HCT116 (cell line): ENCODE measurements at regions not wholly inside any gene's neighbourhood (a gene's known extent, or its start where the extent isn't known, plus 50 kb on each side); places are given as distances from the start of the nearest gene placed in this dataset.

Experiments
- CTCF ChIP-seq, 3 experiments: fragments of 200-600 bp in 1 of 3; sonication (generic) in 1 of 3; IDR thresholded peaks in 2 of 3; conservative IDR thresholded peaks in 1 of 3; 2 replicates each; pipeline ENCODE4 v1.5.1; 2012 to 2017; ENCODE audit warnings: low read depth in 2 of 3, low read length in 2 of 3, antibody characterized with exemption in 1 of 3, borderline replicate concordance in 1 of 3, control low read depth in 1 of 3, mild to moderate bottlenecking in 1 of 3, mixed read lengths in 1 of 3, mixed run types in 1 of 3, moderate library complexity in 1 of 3; ENCODE audit not compliant: insufficient read depth in 1 of 3
- FOSL1 ChIP-seq: IDR thresholded peaks from 2 replicates; pipeline ENCODE4 v1.6.1; 2012; ENCODE audit warnings: low read depth

- TF ChIP-seq FOSL1 (no peak), CTCF (IDR thresholded peaks at IDR 0.05 in 2 of 3, conservative IDR thresholded peaks at IDR 0.05 in 1 of 3; ENCODE audit: borderline replicate concordance in 1 of 3, insufficient read depth in 1 of 3, low read depth in 2 of 3, low read length in 2 of 3) (no peak)
Measured at GRCh38 chr1:47554082-47554481, 116.2 kb downstream of the FOXD2 start.
